HEK293 (cell line): ENCODE measurements at regions not wholly inside any gene's neighbourhood (a gene's known extent, or its start where the extent isn't known, plus 50 kb on each side); places are given as distances from the start of the nearest gene placed in this dataset.

ENCODE experiments used
- CTCF ChIA-PET: fragments of 350-600 bp; formaldehyde crosslinking; extraction: SDS; loops from one replicate; lab custom pipeline; 2021; ENCODE audit warnings: antibody characterized with exemption; lab: Yijun Ruan, JAX
- POLR2A ChIA-PET: fragments of 300-600 bp; formaldehyde crosslinking; extraction: SDS; loops from one replicate; lab custom pipeline; 2020; ENCODE audit warnings: antibody characterized with exemption, inconsistent platforms; lab: Yijun Ruan, JAX
- H3K27ac ChIP-seq: fragments of 200-500 bp; sonication (Bioruptor generic); 2 replicates; pipeline ENCODE4 v1.5.1; 2014; ENCODE audit warnings: low read depth, low read length, control low read depth, inconsistent platforms; ENCODE audit errors: extremely low read depth
- H3K36me3 ChIP-seq, 2 experiments: fragments of 200-500 bp in 1 of 2; sonication (Bioruptor generic) in 1 of 2; 1 replicate in 1 of 2; 2 replicates in 1 of 2; pipeline ENCODE4 v1.5.1; 2014 to 2017; ENCODE audit warnings: inconsistent platforms in 2 of 2, low read length in 2 of 2; ENCODE audit not compliant: control insufficient read depth in 2 of 2, insufficient read depth in 1 of 2
- H3K4me1 ChIP-seq: fragments of 200-500 bp; sonication (Bioruptor generic); 2 replicates; pipeline ENCODE4 v1.5.1; 2014; ENCODE audit warnings: mild to moderate bottlenecking, low read length, inconsistent platforms; ENCODE audit not compliant: control insufficient read depth, insufficient read depth
- H3K4me3 ChIP-seq: 2 replicates; pipeline ENCODE4 v1.5.1; 2011; ENCODE audit warnings: low read depth, mild to moderate bottlenecking, control low read depth, low read length, moderate library complexity
- H3K9me3 ChIP-seq: fragments of 200-500 bp; sonication (Bioruptor generic); 2 replicates; pipeline ENCODE4 v1.5.1; 2014; ENCODE audit warnings: low read depth, low read length, inconsistent platforms; ENCODE audit not compliant: control insufficient read depth, insufficient read depth
- AEBP2 ChIP-seq: fragments of 450-650 bp; formaldehyde crosslinking; IDR thresholded peaks from 2 replicates; pipeline ENCODE4 v1.5.1; 2016; ENCODE audit warnings: missing biosample characterization, missing genetic modification characterization, borderline replicate concordance
- GLIS2 ChIP-seq: fragments of 450-650 bp; formaldehyde crosslinking; IDR thresholded peaks from 2 replicates; pipeline ENCODE4 v1.5.1; 2016; ENCODE audit warnings: missing biosample characterization, missing genetic modification characterization
- KLF10 ChIP-seq: fragments of 450-650 bp; IDR thresholded peaks from 2 replicates; pipeline ENCODE4 v1.5.1; 2018; ENCODE audit warnings: missing biosample characterization, mild to moderate bottlenecking, missing genetic modification characterization
- SALL2 ChIP-seq: fragments of 450-650 bp; formaldehyde crosslinking; IDR thresholded peaks from 2 replicates; pipeline ENCODE4 v1.5.0; 2017; ENCODE audit warnings: missing biosample characterization, mild to moderate bottlenecking, missing genetic modification characterization, borderline replicate concordance
- ZBTB1 ChIP-seq: fragments of 450-650 bp; formaldehyde crosslinking; IDR thresholded peaks from 2 replicates; pipeline ENCODE4 v1.5.1; 2016; ENCODE audit warnings: missing biosample characterization, missing genetic modification characterization
- ZBTB17 ChIP-seq: fragments of 450-650 bp; formaldehyde crosslinking; IDR thresholded peaks from 2 replicates; pipeline ENCODE4 v1.5.1; 2016; ENCODE audit warnings: missing biosample characterization, missing genetic modification characterization
- ZNF121 ChIP-seq: fragments of 450-650 bp; formaldehyde crosslinking; IDR thresholded peaks from 2 replicates; pipeline ENCODE4 v1.5.1; 2016; ENCODE audit warnings: missing biosample characterization, missing genetic modification characterization
- ZNF132 ChIP-seq: fragments of 450-650 bp; formaldehyde crosslinking; IDR thresholded peaks from 2 replicates; pipeline ENCODE4 v1.5.1; 2017; ENCODE audit warnings: missing biosample characterization, missing genetic modification characterization, borderline replicate concordance
- ZNF140 ChIP-seq: fragments of 450-650 bp; formaldehyde crosslinking; IDR thresholded peaks from 2 replicates; pipeline ENCODE4 v1.5.1; 2016; ENCODE audit warnings: missing biosample characterization, missing genetic modification characterization
- ZNF174 ChIP-seq: fragments of 450-650 bp; formaldehyde crosslinking; IDR thresholded peaks from 2 replicates; pipeline ENCODE4 v1.5.0; 2017; ENCODE audit warnings: missing biosample characterization, mild to moderate bottlenecking, missing genetic modification characterization
- ZNF211 ChIP-seq: fragments of 450-650 bp; formaldehyde crosslinking; IDR thresholded peaks from 2 replicates; pipeline ENCODE4 v1.5.1; 2016; ENCODE audit warnings: low read depth, missing biosample characterization, missing genetic modification characterization
- ZNF248 ChIP-seq: fragments of 450-650 bp; formaldehyde crosslinking; IDR thresholded peaks from 2 replicates; pipeline ENCODE4 v1.5.1; 2017; ENCODE audit warnings: missing biosample characterization, missing genetic modification characterization
- ZNF335 ChIP-seq: fragments of 450-650 bp; formaldehyde crosslinking; conservative IDR thresholded peaks from 2 replicates; pipeline ENCODE4 v1.5.1; 2016; ENCODE audit warnings: missing biosample characterization, missing genetic modification characterization
- ZNF660 ChIP-seq: fragments of 450-650 bp; IDR thresholded peaks from 2 replicates; pipeline ENCODE4 v1.5.1; 2018; ENCODE audit warnings: missing biosample characterization, mild to moderate bottlenecking, missing genetic modification characterization
- ZNF768 ChIP-seq: fragments of 450-650 bp; formaldehyde crosslinking; IDR thresholded peaks from 2 replicates; pipeline ENCODE4 v1.5.1; 2018; ENCODE audit warnings: missing biosample characterization, mild to moderate bottlenecking, missing genetic modification characterization
- ZNF785 ChIP-seq: fragments of 450-650 bp; formaldehyde crosslinking; IDR thresholded peaks from 2 replicates; pipeline ENCODE4 v1.5.1; 2016; ENCODE audit warnings: missing biosample characterization, missing genetic modification characterization
- ZNF843 ChIP-seq: fragments of 450-650 bp; formaldehyde crosslinking; IDR thresholded peaks from 2 replicates; pipeline ENCODE4 v1.5.1; 2016; ENCODE audit warnings: missing biosample characterization, missing genetic modification characterization
- TF ChIP-seq, protein P1 (sequence below): fragments of 450-650 bp; formaldehyde crosslinking; IDR thresholded peaks from 2 replicates; pipeline ENCODE4 v1.5.1; 2016; ENCODE audit warnings: missing biosample characterization, missing genetic modification characterization
- TF ChIP-seq, protein P2 (sequence below): fragments of 450-650 bp; IDR thresholded peaks from 2 replicates; pipeline ENCODE4 v1.5.1; 2018; ENCODE audit warnings: missing biosample characterization, mild to moderate bottlenecking, missing genetic modification characterization
- TF ChIP-seq, protein P3 (sequence below): fragments of 450-650 bp; formaldehyde crosslinking; IDR thresholded peaks from 2 replicates; pipeline ENCODE4 v1.5.1; 2016; ENCODE audit warnings: missing biosample characterization, missing genetic modification characterization

DNA sequence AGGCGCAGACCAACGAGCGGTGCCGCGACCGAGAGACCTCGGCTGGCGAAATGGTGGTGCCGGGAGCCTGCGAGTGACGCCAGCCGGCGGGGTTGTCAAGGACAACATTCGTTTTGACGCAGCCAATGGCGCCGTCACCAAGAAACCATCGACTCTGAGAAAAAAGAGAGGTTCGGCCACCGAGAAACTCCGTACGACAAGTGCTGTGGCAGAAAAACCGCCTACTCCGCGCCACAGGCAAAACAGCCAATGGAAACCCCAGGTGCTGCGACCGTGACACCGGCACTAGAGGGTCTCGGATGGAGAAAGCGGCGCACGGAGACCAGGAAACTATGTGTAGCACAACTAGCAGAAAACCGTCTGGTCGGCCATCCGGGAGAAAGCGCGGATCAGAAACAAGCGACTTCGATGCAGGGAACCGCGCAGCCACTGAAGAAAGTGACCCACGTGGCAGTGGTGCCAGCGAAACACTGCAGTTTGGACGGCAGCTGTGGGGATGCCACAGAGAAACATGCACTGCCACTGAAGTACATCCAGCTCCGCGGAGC is 88.8 kb downstream of the ANXA2R start:
- TF ChIP-seq ZNF660 (tag by site-specific recombination), result no peak
- TF ChIP-seq, protein P1, sequence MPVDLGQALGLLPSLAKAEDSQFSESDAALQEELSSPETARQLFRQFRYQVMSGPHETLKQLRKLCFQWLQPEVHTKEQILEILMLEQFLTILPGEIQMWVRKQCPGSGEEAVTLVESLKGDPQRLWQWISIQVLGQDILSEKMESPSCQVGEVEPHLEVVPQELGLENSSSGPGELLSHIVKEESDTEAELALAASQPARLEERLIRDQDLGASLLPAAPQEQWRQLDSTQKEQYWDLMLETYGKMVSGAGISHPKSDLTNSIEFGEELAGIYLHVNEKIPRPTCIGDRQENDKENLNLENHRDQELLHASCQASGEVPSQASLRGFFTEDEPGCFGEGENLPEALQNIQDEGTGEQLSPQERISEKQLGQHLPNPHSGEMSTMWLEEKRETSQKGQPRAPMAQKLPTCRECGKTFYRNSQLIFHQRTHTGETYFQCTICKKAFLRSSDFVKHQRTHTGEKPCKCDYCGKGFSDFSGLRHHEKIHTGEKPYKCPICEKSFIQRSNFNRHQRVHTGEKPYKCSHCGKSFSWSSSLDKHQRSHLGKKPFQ, result no peak
- TF ChIP-seq ZNF785 (tag by site-specific recombination), result no peak
- TF ChIP-seq AEBP2, result no peak
- no peak for TF ChIP-seq ZNF132 (tag by site-specific recombination)
- no peak for TF ChIP-seq SALL2 (tag by site-specific recombination)
- TF ChIP-seq GLIS2 (tag by site-specific recombination), result no peak
- no peak for TF ChIP-seq ZNF211 (tag by site-specific recombination)
- TF ChIP-seq, protein P2, sequence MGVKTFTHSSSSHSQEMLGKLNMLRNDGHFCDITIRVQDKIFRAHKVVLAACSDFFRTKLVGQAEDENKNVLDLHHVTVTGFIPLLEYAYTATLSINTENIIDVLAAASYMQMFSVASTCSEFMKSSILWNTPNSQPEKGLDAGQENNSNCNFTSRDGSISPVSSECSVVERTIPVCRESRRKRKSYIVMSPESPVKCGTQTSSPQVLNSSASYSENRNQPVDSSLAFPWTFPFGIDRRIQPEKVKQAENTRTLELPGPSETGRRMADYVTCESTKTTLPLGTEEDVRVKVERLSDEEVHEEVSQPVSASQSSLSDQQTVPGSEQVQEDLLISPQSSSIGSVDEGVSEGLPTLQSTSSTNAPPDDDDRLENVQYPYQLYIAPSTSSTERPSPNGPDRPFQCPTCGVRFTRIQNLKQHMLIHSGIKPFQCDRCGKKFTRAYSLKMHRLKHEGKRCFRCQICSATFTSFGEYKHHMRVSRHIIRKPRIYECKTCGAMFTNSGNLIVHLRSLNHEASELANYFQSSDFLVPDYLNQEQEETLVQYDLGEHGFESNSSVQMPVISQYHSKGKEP, result no peak
- TF ChIP-seq ZBTB1 (tag by site-specific recombination), result no peak
- no peak for TF ChIP-seq ZNF174 (tag by site-specific recombination)
- no peak for TF ChIP-seq ZNF140 (tag by site-specific recombination)
- TF ChIP-seq ZNF843 (tag by site-specific recombination), result no peak
- no peak for TF ChIP-seq ZBTB17 (tag by site-specific recombination)
- TF ChIP-seq ZNF768 (tag by site-specific recombination), result no peak
- no peak for TF ChIP-seq ZNF335 (tag by site-specific recombination)
- no peak for TF ChIP-seq ZNF248 (tag by site-specific recombination)
- TF ChIP-seq KLF10 (tag by site-specific recombination), result no peak
- TF ChIP-seq, protein P3, sequence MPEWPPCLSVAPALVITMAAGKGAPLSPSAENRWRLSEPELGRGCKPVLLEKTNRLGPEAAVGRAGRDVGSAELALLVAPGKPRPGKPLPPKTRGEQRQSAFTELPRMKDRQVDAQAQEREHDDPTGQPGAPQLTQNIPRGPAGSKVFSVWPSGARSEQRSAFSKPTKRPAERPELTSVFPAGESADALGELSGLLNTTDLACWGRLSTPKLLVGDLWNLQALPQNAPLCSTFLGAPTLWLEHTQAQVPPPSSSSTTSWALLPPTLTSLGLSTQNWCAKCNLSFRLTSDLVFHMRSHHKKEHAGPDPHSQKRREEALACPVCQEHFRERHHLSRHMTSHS (tag by site-specific recombination), result no peak
- no peak for TF ChIP-seq ZNF121 (tag by site-specific recombination)
- H3K4me3 ChIP-seq, result peak overlapping the region; percentile 46
- no peaks in the 10 kb centered on the region for H3K9me3 ChIP-seq
- no peaks in the 10 kb centered on the region for H3K4me1 ChIP-seq
- peak overlapping the region; percentile 55; the same call in 1 of the 2 replicates for H3K27ac ChIP-seq
- ChIA-PET POLR2A (interaction anchor here (1.3 kb wide), 1 partner anchor 170 kb away, joined by 6 read pairs; no protein-coding TSS in a partner anchor), CTCF (interaction anchor here (1.1 kb wide), 1 partner anchor 39 kb away, joined by 3 read pairs; no protein-coding TSS in a partner anchor)
- no peaks in the 10 kb centered on the region for H3K36me3 ChIP-seq
